H1 (cell line): ENCODE measurements at regions not wholly inside any gene's neighbourhood (a gene's known extent, or its start where the extent isn't known, plus 50 kb on each side); places are given as distances from the start of the nearest gene placed in this dataset.

Experiments
- CTCF ChIA-PET: fragments of 300-600 bp; sonication (Branson Sonifier 250); formaldehyde crosslinking; loops from one replicate; lab custom pipeline; 2021; ENCODE audit not compliant: partially characterized antibody; lab: Charles Lee
- POLR2A ChIA-PET: fragments of 300-600 bp; sonication (Branson Sonifier 250); formaldehyde crosslinking; loops from one replicate; lab custom pipeline; 2021; ENCODE audit warnings: inconsistent platforms; ENCODE audit not compliant: partially characterized antibody; lab: Charles Lee
- DNase-seq, 2 experiments: peaks; one replicate each; pipeline versions ENCODE4 v3.0.0 to v3.0.0-alpha.2; 2010 to 2022; ENCODE audit warnings: low spot score in 2 of 2, low read depth in 1 of 2, mixed read lengths in 1 of 2
- FAIRE-seq: peaks from 2 replicates; lab custom pipeline; 2011; peaks lifted over from hg19 to GRCh38; lab: Jason Lieb, UNC
- H2AFZ ChIP-seq: 2 replicates; pipeline ENCODE4 v1.8.1; 2012; ENCODE audit warnings: low read length, inconsistent platforms
- H2AK5ac ChIP-seq: 2 replicates; pipeline ENCODE4 v1.6.1; 2013; ENCODE audit warnings: low read depth, low read length
- H2BK120ac ChIP-seq: replicated peaks from 2 replicates; pipeline ENCODE3; 2013; ENCODE audit warnings: low read depth, low read length, inconsistent platforms
- H2BK12ac ChIP-seq: 2 replicates; pipeline ENCODE4 v1.6.1; 2013; ENCODE audit warnings: low read depth, low read length
- H2BK15ac ChIP-seq: 2 replicates; pipeline ENCODE4 v1.6.1; 2013; ENCODE audit warnings: low read length
- H2BK20ac ChIP-seq: 2 replicates; pipeline ENCODE4 v1.6.1; 2013; ENCODE audit warnings: low read length
- H2BK5ac ChIP-seq: 2 replicates; pipeline ENCODE4 v1.6.1; 2013; ENCODE audit warnings: low read depth, low read length
- H3K14ac ChIP-seq: 2 replicates; pipeline ENCODE4 v1.6.1; 2013; ENCODE audit warnings: inconsistent platforms; ENCODE audit not compliant: insufficient read length
- H3K18ac ChIP-seq: 2 replicates; pipeline ENCODE4 v1.6.1; 2013; ENCODE audit warnings: low read length; ENCODE audit errors: extremely low read depth
- H3K23ac ChIP-seq: 2 replicates; pipeline ENCODE4 v1.6.1; 2013; ENCODE audit warnings: inconsistent platforms; ENCODE audit not compliant: insufficient read length
- H3K23me2 ChIP-seq: 2 replicates; pipeline ENCODE4 v1.6.1; 2013; ENCODE audit warnings: low read depth, low read length
- H3K27ac ChIP-seq: 2 replicates; pipeline ENCODE4 v1.6.1; 2011; ENCODE audit warnings: low read depth, low read length, inconsistent platforms
- H3K27me3 ChIP-seq, 4 experiments: replicated peaks in 1 of 4; 1 replicate in 1 of 4; 2 replicates in 3 of 4; pipeline versions ENCODE4 v1.6.1 to v1.8.1; 2011 to 2013; ENCODE audit warnings: low read length in 3 of 4, mild to moderate bottlenecking in 3 of 4, inconsistent platforms in 2 of 4, mixed read lengths in 2 of 4, moderate library complexity in 1 of 4; ENCODE audit not compliant: control insufficient read depth in 3 of 4, insufficient read depth in 3 of 4; ENCODE audit errors: extremely low read depth in 1 of 4
- H3K36me3 ChIP-seq, 4 experiments: 2 replicates each; pipeline versions ENCODE4 v1.6.1 to v1.8.1; 2011 to 2013; ENCODE audit warnings: mild to moderate bottlenecking in 4 of 4, low read length in 3 of 4, moderate library complexity in 2 of 4, control low read depth in 1 of 4, inconsistent platforms in 1 of 4; ENCODE audit not compliant: insufficient read depth in 4 of 4, control insufficient read depth in 2 of 4
- H3K4ac ChIP-seq: replicated peaks from 2 replicates; pipeline ENCODE3; 2013; ENCODE audit warnings: low read length, low read depth, mixed read lengths, inconsistent platforms; ENCODE audit not compliant: insufficient read length
- H3K4me1 ChIP-seq, 4 experiments: replicated peaks in 1 of 4; 1 replicate in 1 of 4; 2 replicates in 3 of 4; pipeline versions ENCODE4 v1.6.1 to v1.8.1; 2011 to 2013; ENCODE audit warnings: low read length in 3 of 4, inconsistent platforms in 2 of 4, mixed read lengths in 1 of 4; ENCODE audit not compliant: insufficient read depth in 4 of 4, control insufficient read depth in 3 of 4
- H3K4me2 ChIP-seq, 2 experiments: 2 replicates each; pipeline versions ENCODE4 v1.6.1 to v1.8.1; 2011 to 2013; ENCODE audit warnings: low read depth in 2 of 2, low read length in 2 of 2, control low read depth in 1 of 2, inconsistent platforms in 1 of 2, mild to moderate bottlenecking in 1 of 2; ENCODE audit not compliant: insufficient read depth in 1 of 2
- H3K4me3 ChIP-seq, 4 experiments: fragments of 200-600, 300-600 bp in 1 of 4; sonication (generic), shearing (Covaris generic), sonication (Bioruptor Twin) in 1 of 4; 2 replicates each; pipeline versions ENCODE4 v1.5.1 to v1.8.1; 2011 to 2016; ENCODE audit warnings: low read length in 4 of 4, low read depth in 3 of 4, control low read depth in 2 of 4, inconsistent platforms in 2 of 4, mild to moderate bottlenecking in 2 of 4, mixed read lengths in 1 of 4, moderate library complexity in 1 of 4; ENCODE audit not compliant: insufficient read depth in 2 of 4; ENCODE audit errors: extremely low read depth in 1 of 4
- H3K56ac ChIP-seq: replicated peaks from 2 replicates; pipeline ENCODE3; 2013; ENCODE audit warnings: low read depth, mild to moderate bottlenecking, mixed read lengths, low read length, inconsistent platforms; ENCODE audit not compliant: insufficient read length
- H3K79me1 ChIP-seq: 2 replicates; pipeline ENCODE4 v1.6.1; 2013; ENCODE audit warnings: low read depth, low read length, control low read depth
- H3K79me2 ChIP-seq, 2 experiments: 2 replicates each; pipeline versions ENCODE4 v1.6.1 to v1.8.1; 2012 to 2013; ENCODE audit warnings: low read length in 2 of 2, mild to moderate bottlenecking in 2 of 2, inconsistent platforms in 1 of 2; ENCODE audit not compliant: insufficient read depth in 2 of 2, control insufficient read depth in 1 of 2
- H3K9ac ChIP-seq, 4 experiments: replicated peaks in 1 of 4; 1 replicate in 1 of 4; 2 replicates in 3 of 4; pipeline versions ENCODE4 v1.6.1 to v1.8.1; 2011 to 2013; ENCODE audit warnings: low read depth in 3 of 4, low read length in 3 of 4, control low read depth in 2 of 4, mild to moderate bottlenecking in 2 of 4, moderate library complexity in 2 of 4, inconsistent platforms in 1 of 4; ENCODE audit errors: extremely low read depth in 1 of 4
- H3K9me3 ChIP-seq, 2 experiments: 2 replicates each; pipeline versions ENCODE4 v1.6.1 to v1.8.1; 2012 to 2013; ENCODE audit warnings: mild to moderate bottlenecking in 2 of 2, moderate library complexity in 2 of 2, control low read depth in 1 of 2, inconsistent platforms in 1 of 2, low read depth in 1 of 2, low read length in 1 of 2, mixed read lengths in 1 of 2; ENCODE audit not compliant: insufficient read depth in 2 of 2
- H4K20me1 ChIP-seq, 2 experiments: replicated peaks in 1 of 2; 2 replicates each; pipeline versions ENCODE3 to v1.8.1; 2011 to 2013; ENCODE audit warnings: inconsistent platforms in 2 of 2, low read length in 2 of 2, mild to moderate bottlenecking in 1 of 2; ENCODE audit not compliant: insufficient read depth in 2 of 2, control insufficient read depth in 1 of 2
- H4K5ac ChIP-seq: 2 replicates; pipeline ENCODE4 v1.6.1; 2013; ENCODE audit warnings: low read length, low read depth, mixed read lengths, inconsistent platforms; ENCODE audit not compliant: insufficient read length
- H4K8ac ChIP-seq: 2 replicates; pipeline ENCODE4 v1.8.0; 2013; ENCODE audit warnings: mild to moderate bottlenecking, moderate library complexity, low read length, inconsistent platforms; ENCODE audit not compliant: insufficient read depth; ENCODE audit errors: extremely low read depth
- H4K91ac ChIP-seq: replicated peaks from 2 replicates; pipeline ENCODE3; 2013; ENCODE audit warnings: low read length, mixed read lengths, inconsistent platforms; ENCODE audit not compliant: insufficient read length
- CHD2 ChIP-seq: IDR thresholded peaks from 2 replicates; pipeline ENCODE4 v1.6.1; 2012; ENCODE audit warnings: low read length, improper control_type of control experiment
- PHF8 ChIP-seq: fragments of 200-600 bp; sonication (generic); conservative IDR thresholded peaks from 2 replicates; pipeline ENCODE4 v1.7.1; 2012; ENCODE audit warnings: low read depth, mild to moderate bottlenecking, inconsistent platforms, low read length, moderate library complexity
- POLR2AphosphoS5 ChIP-seq: IDR thresholded peaks from 2 replicates; pipeline ENCODE4 v1.6.1; 2011; ENCODE audit warnings: low read depth, low read length
- TEAD4 ChIP-seq: IDR thresholded peaks from 2 replicates; pipeline ENCODE4 v1.6.1; 2012; ENCODE audit warnings: low read depth, low read length, inconsistent platforms, mixed read lengths
- WGBS, 2 experiments: shearing (Covaris generic) in 1 of 2; methylation state at CpG; one replicate each; pipeline versions ENCODE4 v1.1.6 to v1.1.7; 2013 to 2015; ENCODE audit warnings: low lambda C conversion rate in 2 of 2, mixed read lengths in 2 of 2, inconsistent platforms in 1 of 2, low coverage in 1 of 2, missing lambda C conversion rate in 1 of 2; ENCODE audit not compliant: insufficient replicate concordance in 2 of 2, insufficient coverage in 1 of 2, insufficient read length in 1 of 2; ENCODE audit errors: extremely low coverage in 1 of 2, missing lambda C conversion rate in 1 of 2; 5-methylcytosine and 5-hydroxymethylcytosine counted together

GRCh38 chr2:21728133-21728532 lies 604.4 kb downstream of the TDRD15 start:
- 92% methylated on average over 2 of the region's 2 CpGs; no CpG with 5 or more reads in 1 of the 2 experiments for WGBS, 2 experiments
- FAIRE-seq (no peak), DNase-seq (no peak)
- no peak for TF ChIP-seq CHD2
- TF ChIP-seq POLR2AphosphoS5 = no peak
- peak; percentile 73; the same call in 1 of the 2 replicates for TF ChIP-seq TEAD4
- no peak for TF ChIP-seq PHF8
- Histone ChIP-seq H3K4ac (no peak overlapping the region), H2AK5ac (no peak overlapping the region), H3K36me3 (no peaks in the 10 kb centered on the region), H3K27ac (no peak overlapping the region), H2AFZ (no peak overlapping the region), H2BK20ac (no peak overlapping the region), H3K27me3 (no peaks in the 10 kb centered on the region), H3K23me2 (no peaks in the 10 kb centered on the region), H4K20me1 (no peaks in the 10 kb centered on the region), H2BK15ac (no peak overlapping the region), H3K14ac (no peak overlapping the region), H3K9ac (no peak overlapping the region), H3K4me1 (no peaks in the 10 kb centered on the region), H4K8ac (no peak overlapping the region), H3K79me1 (no peaks in the 10 kb centered on the region), H2BK120ac (no peak overlapping the region), H3K9me3 (no peaks in the 10 kb centered on the region), H3K4me3 (no peak overlapping the region), H3K56ac (no peak overlapping the region), H4K5ac (no peak overlapping the region), H3K23ac (no peak overlapping the region), H2BK5ac (no peak overlapping the region), H3K4me2 (no peak overlapping the region), H2BK12ac (no peak overlapping the region), H3K79me2 (no peaks in the 10 kb centered on the region), H3K18ac (no peak overlapping the region), H4K91ac (no peak overlapping the region)
- ChIA-PET POLR2A (no interaction called here), CTCF (no interaction called here)
